Esophagus squamous epithelium (tissue), 5 donors: ENCODE measurements at regions not wholly inside any gene's neighbourhood (a gene's known extent, or its start where the extent isn't known, plus 50 kb on each side); places are given as distances from the start of the nearest gene placed in this dataset.

Experiments
- DNase-seq: peaks from one replicate; lab custom pipeline; 2025; lab: John Stamatoyannopoulos, UW
- H3K27ac ChIP-seq, 4 donors: fragments of 200-600 bp; sonication (generic); one replicate each; pipeline ENCODE4 v1.5.1; 2016 to 2019; ENCODE audit warnings: mild to moderate bottlenecking in 1 of 4
- H3K27me3 ChIP-seq, 4 donors: fragments of 200-600 bp; sonication (generic); 1 replicate in 3 of 4; 2 replicates in 1 of 4; pipeline versions ENCODE4 v1.5.1 to v1.6.0; 2017 to 2021; ENCODE audit warnings: antibody characterized with exemption in 1 of 4
- H3K36me3 ChIP-seq, 3 donors: fragments of 200-600 bp; sonication (generic); one replicate each; pipeline ENCODE4 v1.5.1; 2016 to 2019
- H3K4me1 ChIP-seq, 3 donors: fragments of 200-600 bp; sonication (generic); one replicate each; pipeline ENCODE4 v1.5.1; 2017 to 2019
- H3K4me3 ChIP-seq, 4 donors: fragments of 200-600 bp; sonication (generic); 1 replicate in 3 of 4; 2 replicates in 1 of 4; pipeline ENCODE4 v1.5.1; 2016 to 2019; ENCODE audit warnings: mild to moderate bottlenecking in 2 of 4, moderate library complexity in 1 of 4
- H3K9me3 ChIP-seq, 3 donors: fragments of 200-600 bp; sonication (generic); one replicate each; pipeline ENCODE4 v1.5.1; 2016 to 2019
- POLR2A ChIP-seq, 4 donors: fragments of 450-650 bp; IDR thresholded peaks; one replicate each; pipeline ENCODE4 v1.6.1; 2017; ENCODE audit warnings: antibody characterized with exemption in 4 of 4, mild to moderate bottlenecking in 4 of 4, moderate library complexity in 3 of 4
- WGBS, 2 donors: methylation state at CpG; one replicate each; pipeline ENCODE4 v1.1.5; 2018; 5-methylcytosine and 5-hydroxymethylcytosine counted together
- intact Hi-C: fragments of 100-400 bp; cut with DNase I; formaldehyde crosslinking; loops from one replicate; pipeline ENCODE4 v1.15.0; 2022
- TF ChIP-seq, protein P1 (sequence below), 6 experiments: fragments of 450-650 bp in 4 of 6; fragments of 200-600 bp in 2 of 6; sonication (generic) in 2 of 6; IDR thresholded peaks; one replicate each; pipeline ENCODE4 v1.5.1; 2016 to 2019; ENCODE audit warnings: antibody characterized with exemption in 6 of 6, mild to moderate bottlenecking in 4 of 6, moderate library complexity in 4 of 6
- donor health status: DM: yes; HTN: yes; CAD: no.

DNA sequence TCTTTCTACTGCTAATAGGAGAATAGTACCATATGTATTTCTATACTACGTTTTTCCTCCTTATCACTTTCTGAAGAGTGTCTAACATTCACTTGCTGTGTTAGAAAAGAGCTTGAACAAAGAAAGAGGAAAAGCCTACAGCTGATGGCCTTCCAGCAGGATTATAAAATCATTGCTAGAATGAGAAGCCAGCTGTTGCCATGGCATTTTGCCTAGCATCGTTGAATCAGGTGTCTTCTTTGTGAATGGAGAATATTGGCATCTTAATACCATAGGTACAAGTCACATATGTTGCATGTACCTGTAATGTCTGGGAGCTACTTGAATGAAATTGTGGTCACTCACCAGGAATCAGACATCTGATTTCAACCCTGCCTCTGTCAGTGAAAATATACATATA, 1174.9 kb downstream of the PCDH17 start:
- H3K4me3 ChIP-seq: no peak overlapping the region

GRCh38 chr13:58823701-58824100, 1192.2 kb downstream of the PCDH17 start:
- H3K9me3 ChIP-seq: peaks cover 0 to 12% (median 0%) of the 10 kb centered on the region in 3 donors
- H3K4me3 ChIP-seq: no peak overlapping the region
- intact Hi-C loops: no loop called here
- WGBS, 2 donors: 96% methylated on average over 14 of the region's 29 CpGs; no CpG with 5 or more reads in 1 of the 2 donors
- H3K36me3 ChIP-seq: no peaks in the 10 kb centered on the region
- no peaks in the 10 kb centered on the region for H3K4me1 ChIP-seq
- TF ChIP-seq POLR2A (IDR thresholded peaks at IDR 0.05): no peak
- TF ChIP-seq, protein P1, sequence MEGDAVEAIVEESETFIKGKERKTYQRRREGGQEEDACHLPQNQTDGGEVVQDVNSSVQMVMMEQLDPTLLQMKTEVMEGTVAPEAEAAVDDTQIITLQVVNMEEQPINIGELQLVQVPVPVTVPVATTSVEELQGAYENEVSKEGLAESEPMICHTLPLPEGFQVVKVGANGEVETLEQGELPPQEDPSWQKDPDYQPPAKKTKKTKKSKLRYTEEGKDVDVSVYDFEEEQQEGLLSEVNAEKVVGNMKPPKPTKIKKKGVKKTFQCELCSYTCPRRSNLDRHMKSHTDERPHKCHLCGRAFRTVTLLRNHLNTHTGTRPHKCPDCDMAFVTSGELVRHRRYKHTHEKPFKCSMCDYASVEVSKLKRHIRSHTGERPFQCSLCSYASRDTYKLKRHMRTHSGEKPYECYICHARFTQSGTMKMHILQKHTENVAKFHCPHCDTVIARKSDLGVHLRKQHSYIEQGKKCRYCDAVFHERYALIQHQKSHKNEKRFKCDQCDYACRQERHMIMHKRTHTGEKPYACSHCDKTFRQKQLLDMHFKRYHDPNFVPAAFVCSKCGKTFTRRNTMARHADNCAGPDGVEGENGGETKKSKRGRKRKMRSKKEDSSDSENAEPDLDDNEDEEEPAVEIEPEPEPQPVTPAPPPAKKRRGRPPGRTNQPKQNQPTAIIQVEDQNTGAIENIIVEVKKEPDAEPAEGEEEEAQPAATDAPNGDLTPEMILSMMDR (IDR thresholded peaks at IDR 0.05): no peak
- no peaks in the 10 kb centered on the region for H3K27me3 ChIP-seq
- no peak for DNase-seq
- H3K27ac ChIP-seq: no peak overlapping the region

More for the DNA sequence above, 1174.9 kb downstream of the PCDH17 start:
- no peak for DNase-seq
- H3K9me3 ChIP-seq: no peaks in the 10 kb centered on the region
- no peaks in the 10 kb centered on the region for H3K27me3 ChIP-seq
- H3K27ac ChIP-seq: no peak overlapping the region
- H3K36me3 ChIP-seq: no peaks in the 10 kb centered on the region
- TF ChIP-seq POLR2A (IDR thresholded peaks at IDR 0.05): no peak
- TF ChIP-seq, protein P1 (IDR thresholded peaks at IDR 0.05): no peak
- 52 to 54% methylated on average over 2 of the region's 2 CpGs for WGBS, 2 donors
- no peaks in the 10 kb centered on the region for H3K4me1 ChIP-seq
- intact Hi-C loops: loop anchor here (10.0 kb wide), 1 partner anchor 1022 kb away; no protein-coding TSS in a partner anchor

GRCh38 chr13:58827904-58828303, 1196.4 kb downstream of the PCDH17 start:
- TF ChIP-seq POLR2A (IDR thresholded peaks at IDR 0.05): no peak
- TF ChIP-seq, protein P1 (IDR thresholded peaks at IDR 0.05): no peak
- Histone ChIP-seq H3K4me1 (no peaks in the 10 kb centered on the region), H3K27me3 (no peaks in the 10 kb centered on the region), H3K9me3 (peaks cover 0 to 11% (median 0%) of the 10 kb centered on the region in 3 donors), H3K4me3 (no peak overlapping the region), H3K36me3 (no peaks in the 10 kb centered on the region), H3K27ac (no peak overlapping the region)
- no peak for DNase-seq
- intact Hi-C loops: no loop called here
- WGBS, 2 donors: 81 to 87% methylated on average over 2 of the region's 2 CpGs

- no peak for DNase-seq
- no peak overlapping the region for H3K4me3 ChIP-seq
- no peaks in the 10 kb centered on the region for H3K4me1 ChIP-seq
- H3K27me3 ChIP-seq: no peaks in the 10 kb centered on the region
- intact Hi-C loops: no loop called here
- no peak overlapping the region for H3K27ac ChIP-seq
- no peaks in the 10 kb centered on the region for H3K9me3 ChIP-seq
- WGBS, 2 donors: 29 to 46% methylated on average over 1 of the region's 1 CpG
- no peak for TF ChIP-seq POLR2A (IDR thresholded peaks at IDR 0.05)
- TF ChIP-seq, protein P1 (IDR thresholded peaks at IDR 0.05): no peak
- no peaks in the 10 kb centered on the region for H3K36me3 ChIP-seq
Observed at GRCh38 chr13:58830841-58831240, 1199.3 kb downstream of the PCDH17 start.

- Histone ChIP-seq H3K9me3 (no peaks in the 10 kb centered on the region), H3K27me3 (no peaks in the 10 kb centered on the region), H3K36me3 (no peaks in the 10 kb centered on the region), H3K4me1 (no peaks in the 10 kb centered on the region), H3K4me3 (no peak overlapping the region), H3K27ac (no peak overlapping the region)
- no peak for DNase-seq
- WGBS, 2 donors: 86 to 87% methylated on average over 1 of the region's 1 CpG
- intact Hi-C loops: no loop called here
- TF ChIP-seq, protein P1 (IDR thresholded peaks at IDR 0.05): no peak
- TF ChIP-seq POLR2A (IDR thresholded peaks at IDR 0.05): no peak
Observed at GRCh38 chr13:58838615-58839014, 1207.1 kb downstream of the PCDH17 start.
